Naive thymus-derived CD4-positive, alpha-beta T cell (primary cell): ENCODE measurements at regions not wholly inside any gene's neighbourhood (a gene's known extent, or its start where the extent isn't known, plus 50 kb on each side); places are given as distances from the start of the nearest gene placed in this dataset.

Experiments
- ATAC-seq: fragments of 150-1000 bp; cut with Tn5 transposase; 2 replicates; pipeline ENCODE4 v1.10.0; 2021; ENCODE audit warnings: mild to moderate bottlenecking, moderate library complexity
- CTCF ChIA-PET: fragments of 350-600 bp; sonication (Branson Sonifier 250); formaldehyde crosslinking; loops from one replicate; lab custom pipeline; 2021; ENCODE audit warnings: antibody characterized with exemption; lab: Charles Lee
- POLR2A ChIA-PET: fragments of 350-600 bp; sonication (Branson Sonifier 250); formaldehyde crosslinking; loops from one replicate; lab custom pipeline; 2021; ENCODE audit warnings: antibody characterized with exemption, inconsistent platforms; lab: Charles Lee
- DNase-seq, 9 donors: peaks; one replicate each; pipeline versions ENCODE4 v3.0.0 to v3.0.0-alpha.2; 2020 to 2022; ENCODE audit warnings: mixed read lengths in 1 of 9
- H3K27ac ChIP-seq: one replicate; pipeline ENCODE4 v1.7.0; 2013; ENCODE audit warnings: mild to moderate bottlenecking, low read depth, low read length, moderate library complexity
- H3K27me3 ChIP-seq, 2 donors: one replicate each; pipeline ENCODE4 v1.7.0; 2013; ENCODE audit warnings: low read length in 2 of 2, mild to moderate bottlenecking in 2 of 2, moderate library complexity in 2 of 2; ENCODE audit not compliant: control insufficient read depth in 2 of 2, insufficient read depth in 2 of 2
- H3K36me3 ChIP-seq, 3 experiments: 1 replicate in 2 of 3; 2 replicates in 1 of 3; pipeline ENCODE4 v1.7.0; 2013; ENCODE audit warnings: low read length in 3 of 3, mild to moderate bottlenecking in 3 of 3, moderate library complexity in 1 of 3; ENCODE audit not compliant: insufficient read depth in 3 of 3, control insufficient read depth in 2 of 3
- H3K4me1 ChIP-seq, 2 donors: one replicate each; pipeline ENCODE4 v1.7.0; 2013; ENCODE audit warnings: low read length in 2 of 2, mild to moderate bottlenecking in 2 of 2, moderate library complexity in 1 of 2; ENCODE audit not compliant: control insufficient read depth in 2 of 2, insufficient read depth in 2 of 2
- H3K4me3 ChIP-seq: 2 replicates; pipeline ENCODE4 v1.7.0; 2013; ENCODE audit warnings: mild to moderate bottlenecking, low read length
- H3K9me3 ChIP-seq, 3 experiments: 1 replicate in 2 of 3; 2 replicates in 1 of 3; pipeline ENCODE4 v1.7.0; 2013; ENCODE audit warnings: low read length in 3 of 3; ENCODE audit not compliant: control insufficient read depth in 2 of 3
- H3K27ac Mint-ChIP-seq, 9 donors: one replicate each; pipeline ENCODE4 v1.8.0; 2020 to 2022; ENCODE audit warnings: mixed read lengths in 9 of 9, mild to moderate bottlenecking in 8 of 9, moderate library complexity in 5 of 9, inconsistent platforms in 2 of 9
- H3K27me3 Mint-ChIP-seq, 5 donors: one replicate each; pipeline ENCODE4 v1.8.0; 2021 to 2022; ENCODE audit warnings: mixed read lengths in 5 of 5, mild to moderate bottlenecking in 1 of 5
- H3K36me3 Mint-ChIP-seq, 5 donors: one replicate each; pipeline ENCODE4 v1.8.0; 2020 to 2022; ENCODE audit warnings: mixed read lengths in 5 of 5, mild to moderate bottlenecking in 3 of 5, inconsistent platforms in 1 of 5
- H3K4me1 Mint-ChIP-seq, 7 donors: one replicate each; pipeline ENCODE4 v1.8.0; 2020 to 2022; ENCODE audit warnings: mixed read lengths in 7 of 7, mild to moderate bottlenecking in 3 of 7, inconsistent platforms in 1 of 7
- H3K4me3 Mint-ChIP-seq, 10 donors: one replicate each; pipeline ENCODE4 v1.8.0; 2020 to 2022; ENCODE audit warnings: mild to moderate bottlenecking in 10 of 10, mixed read lengths in 10 of 10, moderate library complexity in 6 of 10, inconsistent platforms in 2 of 10
- H3K9me3 Mint-ChIP-seq, 11 donors: one replicate each; pipeline ENCODE4 v1.8.0; 2020 to 2022; ENCODE audit warnings: mixed read lengths in 11 of 11, mild to moderate bottlenecking in 4 of 11, inconsistent platforms in 1 of 11, moderate library complexity in 1 of 11
- intact Hi-C, 2 donors: fragments of 100-400 bp; cut with micrococcal nuclease; formaldehyde crosslinking; loops; one replicate each; pipeline ENCODE4 v1.15.1; 2023

DNA sequence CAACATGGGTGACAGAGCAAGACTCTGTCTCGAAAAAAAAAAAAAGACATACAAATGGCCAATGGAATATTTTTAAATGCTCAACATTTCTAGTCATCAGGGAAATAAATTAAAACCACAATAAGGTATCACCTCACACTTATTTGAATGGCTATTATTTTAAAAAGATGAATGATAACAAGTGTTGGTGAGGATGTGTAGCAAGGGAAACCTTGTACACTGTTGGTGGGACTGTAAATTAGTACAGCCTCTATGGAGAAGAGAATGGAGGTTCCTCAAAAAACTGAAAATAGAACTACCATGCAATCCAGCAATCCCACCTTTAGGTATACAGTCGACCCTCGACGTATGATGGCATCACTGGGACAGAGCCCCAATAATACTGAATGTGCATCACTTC lies 65.4 kb upstream of the DIP2C start:
- ATAC-seq: no peak

DNA sequence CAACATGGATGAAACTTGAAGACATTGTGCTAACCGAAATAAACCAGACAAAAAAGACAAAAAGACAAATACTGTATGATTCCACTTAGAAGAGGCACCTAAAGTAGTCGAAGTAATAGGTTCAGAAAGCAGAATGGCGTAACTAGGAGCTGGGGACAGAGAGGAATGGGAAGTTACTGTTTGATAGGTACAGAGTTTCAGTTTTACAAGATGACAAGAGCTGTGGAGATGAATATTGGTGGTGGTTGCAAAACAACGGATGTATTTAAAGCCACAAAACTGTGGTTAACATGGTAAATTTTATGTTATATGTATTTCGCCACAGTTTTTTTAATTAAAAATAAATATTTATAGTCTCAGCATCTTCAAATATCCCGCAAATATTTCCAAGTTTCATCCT lies 64.1 kb upstream of the DIP2C start:
- H3K4me3 Mint-ChIP-seq: no peak overlapping the region
- intact Hi-C loops: no loop called here

More for the DNA sequence above, 65.4 kb upstream of the DIP2C start:
- peaks cover 0 to 32% (median 15%) of the 10 kb centered on the region in 5 donors for H3K27me3 Mint-ChIP-seq
- peaks cover 0 to 6% (median 0%) of the 10 kb centered on the region in 7 donors for H3K4me1 Mint-ChIP-seq
- no peak overlapping the region for H3K4me3 Mint-ChIP-seq
- Histone ChIP-seq H3K4me3 (no peak overlapping the region), H3K27ac (no peak overlapping the region), H3K4me1 (peaks cover 0 to 5% of the 10 kb centered on the region in 2 donors), H3K9me3 (peaks cover 0 to 4% (median 0%) of the 10 kb centered on the region in 3 experiments), H3K36me3 (no peaks in the 10 kb centered on the region), H3K27me3 (no peaks in the 10 kb centered on the region)
- peaks cover 0 to 4% (median 0%) of the 10 kb centered on the region in 5 donors for H3K36me3 Mint-ChIP-seq
- intact Hi-C loops: no loop called here
- POLR2A ChIA-PET: no interaction called here
- H3K9me3 Mint-ChIP-seq: peaks cover 5 to 58% (median 17%) of the 10 kb centered on the region in 11 donors
- DNase-seq: no peak
- CTCF ChIA-PET: no interaction called here
- H3K27ac Mint-ChIP-seq: no peak overlapping the region

GRCh38 chr10:740936-741431 lies 51.5 kb upstream of the DIP2C start:
- no peak overlapping the region for H3K27ac ChIP-seq
- H3K4me3 ChIP-seq: no peak overlapping the region
- DNase-seq (no peak), ATAC-seq (no peak)
- Mint-ChIP-seq H3K36me3 (peaks cover 0 to 9% (median 0%) of the 10 kb centered on the region in 5 donors), H3K4me1 (no peaks in the 10 kb centered on the region), H3K9me3 (peaks cover 4 to 12% (median 5%) of the 10 kb centered on the region in 11 donors), H3K27me3 (peaks cover 0 to 29% (median 18%) of the 10 kb centered on the region in 5 donors), H3K4me3 (no peak overlapping the region), H3K27ac (no peak overlapping the region)
- ChIA-PET CTCF (no interaction called here), POLR2A (no interaction called here)
- no peaks in the 10 kb centered on the region for H3K36me3 ChIP-seq
- H3K9me3 ChIP-seq: no peaks in the 10 kb centered on the region
- no peaks in the 10 kb centered on the region for H3K27me3 ChIP-seq
- no peaks in the 10 kb centered on the region for H3K4me1 ChIP-seq
- intact Hi-C loops: no loop called here

More for the DNA sequence above, 64.1 kb upstream of the DIP2C start:
- H3K27me3 Mint-ChIP-seq: peaks cover 0 to 29% (median 15%) of the 10 kb centered on the region in 5 donors
- Histone ChIP-seq H3K36me3 (no peaks in the 10 kb centered on the region), H3K27me3 (no peaks in the 10 kb centered on the region), H3K9me3 (no peaks in the 10 kb centered on the region), H3K4me3 (no peak overlapping the region), H3K27ac (no peak overlapping the region), H3K4me1 (no peaks in the 10 kb centered on the region)
- H3K27ac Mint-ChIP-seq: no peak overlapping the region
- ATAC-seq (no peak), DNase-seq (no peak)
- H3K9me3 Mint-ChIP-seq: peaks cover 5 to 51% (median 17%) of the 10 kb centered on the region in 11 donors
- H3K36me3 Mint-ChIP-seq: peaks cover 0 to 4% (median 0%) of the 10 kb centered on the region in 5 donors
- ChIA-PET CTCF (no interaction called here), POLR2A (no interaction called here)
- peaks cover 0 to 6% (median 0%) of the 10 kb centered on the region in 7 donors for H3K4me1 Mint-ChIP-seq

DNA sequence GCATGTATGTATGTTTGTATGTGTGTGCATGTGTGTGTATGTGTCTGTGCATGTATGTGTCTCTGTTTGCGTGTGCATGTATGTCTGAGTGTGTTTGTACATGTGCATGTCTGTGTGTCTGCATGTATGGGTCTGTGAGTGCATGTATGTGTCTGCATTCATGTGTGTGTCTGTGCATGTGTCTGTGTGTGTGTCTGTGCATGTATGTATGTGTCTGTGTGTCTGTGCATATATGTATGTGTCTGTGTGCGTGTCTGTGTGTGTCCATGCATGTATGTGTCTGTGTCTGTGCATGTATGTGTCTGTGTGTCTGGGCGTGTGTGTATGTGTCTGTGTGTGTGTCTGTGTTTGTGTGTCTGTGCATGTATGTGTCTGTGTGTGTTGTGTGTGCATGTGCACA lies 49.9 kb upstream of the DIP2C start:
- POLR2A ChIA-PET: no interaction called here
- Mint-ChIP-seq H3K27ac (no peak overlapping the region), H3K27me3 (peaks cover 0 to 31% (median 13%) of the 10 kb centered on the region in 5 donors), H3K4me3 (no peak overlapping the region), H3K9me3 (peaks cover 0 to 9% (median 3%) of the 10 kb centered on the region in 11 donors), H3K4me1 (no peaks in the 10 kb centered on the region), H3K36me3 (peaks cover 0 to 6% (median 0%) of the 10 kb centered on the region in 5 donors)
- Histone ChIP-seq H3K4me3 (no peak overlapping the region), H3K27me3 (no peaks in the 10 kb centered on the region), H3K4me1 (no peaks in the 10 kb centered on the region), H3K9me3 (no peaks in the 10 kb centered on the region), H3K27ac (no peak overlapping the region), H3K36me3 (no peaks in the 10 kb centered on the region)
- intact Hi-C loops: no loop called here
- no peak for ATAC-seq
- no peak for DNase-seq
- CTCF ChIA-PET: no interaction called here
